Left lung (tissue), 4 donors: ENCODE measurements at regions not wholly inside any gene's neighbourhood (a gene's known extent, or its start where the extent isn't known, plus 50 kb on each side); places are given as distances from the start of the nearest gene placed in this dataset.

Source experiments
- ATAC-seq: fragments of 200-7000 bp; cut with Tn5 transposase; one replicate; pipeline ENCODE4 v1.9.1; 2020; ENCODE audit warnings: moderate library complexity
- DNase-seq, 4 donors: peaks; one replicate each; pipeline ENCODE4 v3.0.0-alpha.2; 2013 to 2020
- H3K27ac ChIP-seq, 2 donors: fragments of 200-600 bp; sonication (generic) in 1 of 2; one replicate each; pipeline versions ENCODE4 v1.5.0 to v1.8.0; 2020 to 2021
- H3K27me3 ChIP-seq, 2 donors: fragments of 200-600 bp; sonication (generic) in 1 of 2; one replicate each; pipeline versions ENCODE4 v1.5.0 to v1.8.0; 2020 to 2021
- H3K36me3 ChIP-seq, 2 donors: fragments of 200-600 bp; sonication (generic) in 1 of 2; one replicate each; pipeline versions ENCODE4 v1.5.0 to v1.8.0; 2020 to 2021
- H3K4me1 ChIP-seq, 2 donors: fragments of 200-600 bp; one replicate each; pipeline ENCODE4 v1.8.0; 2021
- H3K4me3 ChIP-seq, 2 donors: fragments of 200-600 bp; sonication (generic) in 1 of 2; one replicate each; pipeline versions ENCODE4 v1.5.0 to v1.8.0; 2020 to 2021; ENCODE audit warnings: mild to moderate bottlenecking in 1 of 2
- H3K9me3 ChIP-seq, 2 donors: fragments of 200-600 bp; sonication (generic) in 1 of 2; one replicate each; pipeline versions ENCODE4 v1.5.0 to v1.8.0; 2020 to 2021
- CTCF ChIP-seq, 2 donors: fragments of 200-600 bp; sonication (generic) in 1 of 2; IDR thresholded peaks; one replicate each; pipeline versions ENCODE4 v1.5.0 to v1.8.0; 2021; ENCODE audit warnings: antibody characterized with exemption in 2 of 2
- intact Hi-C, 2 donors: fragments of 100-400 bp; cut with DNase I; formaldehyde crosslinking; loops; one replicate each; pipeline versions ENCODE4 v1.11.2 to v1.14.2; 2022
- donor health status: DM: no; HTN: yes; CAD: no.
- donor health status: DM: no; HTN: no; CAD: no.

- Histone ChIP-seq H3K4me1 (no peaks in the 10 kb centered on the region), H3K4me3 (no peak overlapping the region), H3K36me3 (no peaks in the 10 kb centered on the region), H3K27ac (no peak overlapping the region), H3K27me3 (no peaks in the 10 kb centered on the region), H3K9me3 (peaks cover 0 to 4% of the 10 kb centered on the region in 2 donors)
- ATAC-seq (no peak), DNase-seq (no peak)
- no peak for TF ChIP-seq CTCF (IDR thresholded peaks at IDR 0.05)
- intact Hi-C loops, result no loop called here
Measured at GRCh38 chr17:13827118-13827517, 225.4 kb upstream of the HS3ST3A1 start.

- H3K27ac ChIP-seq, result no peak overlapping the region
- H3K36me3 ChIP-seq, result no peaks in the 10 kb centered on the region
- no peak for TF ChIP-seq CTCF (IDR thresholded peaks at IDR 0.05)
- ATAC-seq, result no peak
- no peak overlapping the region for H3K4me3 ChIP-seq
- H3K4me1 ChIP-seq, result no peaks in the 10 kb centered on the region
- peaks cover 0 to 3% of the 10 kb centered on the region in 2 donors for H3K9me3 ChIP-seq
- H3K27me3 ChIP-seq, result no peaks in the 10 kb centered on the region
- no peak for DNase-seq
- intact Hi-C loops, result no loop called here
Measured at GRCh38 chr17:13833921-13834320, 232.2 kb upstream of the HS3ST3A1 start.

GRCh38 chr17:13835151-13835550 is 233.4 kb upstream of the HS3ST3A1 start:
- DNase-seq (no peak), ATAC-seq (no peak)
- TF ChIP-seq CTCF (IDR thresholded peaks at IDR 0.05), result no peak
- Histone ChIP-seq H3K4me3 (no peak overlapping the region), H3K4me1 (no peaks in the 10 kb centered on the region), H3K27me3 (no peaks in the 10 kb centered on the region), H3K27ac (no peak overlapping the region), H3K36me3 (no peaks in the 10 kb centered on the region), H3K9me3 (peaks cover 0 to 3% of the 10 kb centered on the region in 2 donors)
- intact Hi-C loops, result no loop called here

DNA sequence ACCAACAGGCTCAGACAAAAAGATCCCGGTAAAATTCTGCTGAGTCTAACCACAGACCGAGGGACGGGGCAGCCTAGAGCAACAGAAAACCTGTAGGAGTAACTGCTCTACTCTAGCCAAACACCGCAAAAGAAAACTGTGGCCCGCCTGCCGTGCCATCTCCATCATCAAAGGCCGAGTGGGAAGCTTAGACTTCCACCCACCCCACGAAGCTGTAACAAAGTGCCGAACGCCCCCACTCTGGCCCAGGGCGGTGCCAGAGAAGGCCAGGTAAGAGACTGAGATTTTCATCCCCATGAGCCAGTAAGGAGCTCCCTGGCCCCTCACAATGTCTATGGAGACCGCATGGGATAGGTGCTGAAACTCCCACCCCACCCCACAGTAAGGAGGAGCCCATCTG is 231.9 kb upstream of the COX10 start:
- Histone ChIP-seq H3K36me3 (no peaks in the 10 kb centered on the region), H3K9me3 (peaks cover 0 to 3% of the 10 kb centered on the region in 2 donors), H3K4me1 (no peaks in the 10 kb centered on the region), H3K27ac (no peak overlapping the region), H3K4me3 (no peak overlapping the region), H3K27me3 (no peaks in the 10 kb centered on the region)
- TF ChIP-seq CTCF (IDR thresholded peaks at IDR 0.05), result no peak
- DNase-seq (peak in 1 of 4 donors; percentile 45), ATAC-seq (no peak)
- intact Hi-C loops, result no loop called here

- no peaks in the 10 kb centered on the region for H3K36me3 ChIP-seq
- H3K4me3 ChIP-seq, result no peak overlapping the region
- peaks cover 0 to 3% of the 10 kb centered on the region in 2 donors for H3K9me3 ChIP-seq
- intact Hi-C loops, result no loop called here
- no peak for TF ChIP-seq CTCF (IDR thresholded peaks at IDR 0.05)
- no peaks in the 10 kb centered on the region for H3K27me3 ChIP-seq
- no peak overlapping the region for H3K27ac ChIP-seq
- ATAC-seq (no peak), DNase-seq (no peak)
- H3K4me1 ChIP-seq, result no peaks in the 10 kb centered on the region
Measured at GRCh38 chr17:13840254-13840653, 229.1 kb upstream of the COX10 start.
